Tibial nerve (tissue), 4 donors: ENCODE measurements at regions not wholly inside any gene's neighbourhood (a gene's known extent, or its start where the extent isn't known, plus 50 kb on each side); places are given as distances from the start of the nearest gene placed in this dataset.
"Not testable (repeated sequence)": the region's sequence is repeated elsewhere in the genome, so short reads cannot be mapped to it uniquely, and the experiment has no call there.

ENCODE experiments used
- DNase-seq, 2 donors: peaks; one replicate each; pipeline ENCODE4 v3.0.0-alpha.2; 2019; ENCODE audit warnings: low spot score in 2 of 2
- H3K27ac ChIP-seq, 4 donors: fragments of 200-600 bp; sonication (generic) in 3 of 4; one replicate each; pipeline ENCODE4 v1.5.1; 2017 to 2019; ENCODE audit warnings: mild to moderate bottlenecking in 1 of 4
- H3K27me3 ChIP-seq, 2 donors: fragments of 200-600 bp; sonication (generic) in 1 of 2; one replicate each; pipeline versions ENCODE4 v1.5.1 to v1.6.0; 2017 to 2019
- H3K36me3 ChIP-seq, 3 donors: fragments of 200-600 bp; sonication (generic); one replicate each; pipeline ENCODE4 v1.5.1; 2018 to 2019
- H3K4me1 ChIP-seq, 4 donors: fragments of 200-600 bp; sonication (generic) in 3 of 4; one replicate each; pipeline ENCODE4 v1.5.1; 2017 to 2019
- H3K4me3 ChIP-seq, 4 donors: fragments of 200-600 bp; sonication (generic) in 3 of 4; one replicate each; pipeline ENCODE4 v1.5.1; 2017 to 2019; ENCODE audit warnings: mild to moderate bottlenecking in 1 of 4, moderate library complexity in 1 of 4
- H3K9me3 ChIP-seq, 4 donors: fragments of 200-600 bp; sonication (generic) in 3 of 4; one replicate each; pipeline ENCODE4 v1.5.1; 2017 to 2019
- EP300 ChIP-seq, 2 donors: sonication (generic); formaldehyde crosslinking; IDR thresholded peaks; one replicate each; pipeline ENCODE4 v1.6.1; 2017; ENCODE audit warnings: antibody characterized with exemption in 2 of 2, mild to moderate bottlenecking in 1 of 2
- POLR2A ChIP-seq, 2 donors: fragments of 450-650 bp; IDR thresholded peaks; one replicate each; pipeline ENCODE4 v1.6.1; 2017; ENCODE audit warnings: antibody characterized with exemption in 2 of 2, mild to moderate bottlenecking in 2 of 2, moderate library complexity in 2 of 2
- WGBS, 2 donors: methylation state at CpG; one replicate each; pipeline ENCODE4 v1.1.5; 2018; 5-methylcytosine and 5-hydroxymethylcytosine counted together
- TF ChIP-seq, protein P1 (sequence below), 5 experiments: fragments of 200-600 bp in 3 of 5; fragments of 450-650 bp in 2 of 5; sonication (generic) in 3 of 5; IDR thresholded peaks; one replicate each; pipeline ENCODE4 v1.5.1; 2016 to 2019; ENCODE audit warnings: antibody characterized with exemption in 5 of 5, mild to moderate bottlenecking in 3 of 5, moderate library complexity in 2 of 5

DNA sequence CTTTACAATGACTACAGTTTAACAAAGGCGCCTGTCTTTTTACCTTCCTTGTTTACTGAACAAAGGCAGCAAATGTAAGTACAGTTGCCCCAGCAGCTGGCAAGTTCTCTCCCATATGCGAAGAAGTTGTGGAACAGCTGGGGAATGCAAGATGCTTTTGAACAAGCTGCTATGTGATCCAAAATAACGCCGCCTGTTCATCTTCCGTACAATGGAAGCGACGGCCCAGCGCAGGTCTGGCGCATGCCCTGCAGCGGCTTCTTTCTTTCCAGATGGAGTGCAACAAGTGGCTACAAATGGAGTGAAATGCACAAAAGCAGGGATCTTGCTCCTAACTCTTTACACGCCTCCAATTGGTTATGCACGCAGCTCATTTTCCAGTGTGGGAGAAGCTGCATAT is 97.0 kb upstream of the SVIL start:
- Histone ChIP-seq H3K9me3 (no peaks in the 10 kb centered on the region), H3K4me3 (no peak overlapping the region), H3K36me3 (no peaks in the 10 kb centered on the region), H3K4me1 (peaks cover 0 to 35% (median 6%) of the 10 kb centered on the region in 4 donors), H3K27me3 (no peaks in the 10 kb centered on the region), H3K27ac (no peak overlapping the region)
- no peak for TF ChIP-seq EP300 (IDR thresholded peaks at IDR 0.05)
- no peak for TF ChIP-seq POLR2A (IDR thresholded peaks at IDR 0.05)
- TF ChIP-seq, protein P1, sequence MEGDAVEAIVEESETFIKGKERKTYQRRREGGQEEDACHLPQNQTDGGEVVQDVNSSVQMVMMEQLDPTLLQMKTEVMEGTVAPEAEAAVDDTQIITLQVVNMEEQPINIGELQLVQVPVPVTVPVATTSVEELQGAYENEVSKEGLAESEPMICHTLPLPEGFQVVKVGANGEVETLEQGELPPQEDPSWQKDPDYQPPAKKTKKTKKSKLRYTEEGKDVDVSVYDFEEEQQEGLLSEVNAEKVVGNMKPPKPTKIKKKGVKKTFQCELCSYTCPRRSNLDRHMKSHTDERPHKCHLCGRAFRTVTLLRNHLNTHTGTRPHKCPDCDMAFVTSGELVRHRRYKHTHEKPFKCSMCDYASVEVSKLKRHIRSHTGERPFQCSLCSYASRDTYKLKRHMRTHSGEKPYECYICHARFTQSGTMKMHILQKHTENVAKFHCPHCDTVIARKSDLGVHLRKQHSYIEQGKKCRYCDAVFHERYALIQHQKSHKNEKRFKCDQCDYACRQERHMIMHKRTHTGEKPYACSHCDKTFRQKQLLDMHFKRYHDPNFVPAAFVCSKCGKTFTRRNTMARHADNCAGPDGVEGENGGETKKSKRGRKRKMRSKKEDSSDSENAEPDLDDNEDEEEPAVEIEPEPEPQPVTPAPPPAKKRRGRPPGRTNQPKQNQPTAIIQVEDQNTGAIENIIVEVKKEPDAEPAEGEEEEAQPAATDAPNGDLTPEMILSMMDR (IDR thresholded peaks at IDR 0.05) = no peak
- no peak for DNase-seq
- 60 to 72% methylated on average over 12 of the region's 12 CpGs for WGBS, 2 donors

DNA sequence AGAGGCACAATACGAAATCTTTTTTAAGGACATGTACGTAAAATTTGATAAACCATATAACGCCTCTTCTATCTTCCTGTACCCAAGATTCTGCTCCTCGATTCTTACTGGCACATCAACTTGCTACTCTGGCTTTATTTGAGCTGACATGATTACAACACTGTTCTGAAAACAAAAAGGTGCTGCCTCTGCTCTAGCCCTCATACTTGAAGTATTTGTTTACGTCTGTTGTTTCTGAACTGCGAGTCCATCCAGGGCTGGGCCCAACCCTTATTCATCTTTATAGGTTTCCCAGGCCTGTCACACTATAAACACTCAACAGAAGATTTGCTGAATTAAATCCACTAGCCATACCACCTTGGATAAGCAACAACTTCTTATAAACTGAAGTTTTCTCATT is 96.2 kb upstream of the SVIL start:
- Histone ChIP-seq H3K36me3 (no peaks in the 10 kb centered on the region), H3K27ac (no peak overlapping the region), H3K4me1 (peaks cover 0 to 28% (median 4%) of the 10 kb centered on the region in 4 donors), H3K4me3 (no peak overlapping the region), H3K9me3 (no peaks in the 10 kb centered on the region), H3K27me3 (no peaks in the 10 kb centered on the region)
- TF ChIP-seq, protein P1 (IDR thresholded peaks at IDR 0.05) = no peak
- TF ChIP-seq EP300 (IDR thresholded peaks at IDR 0.05) (no peak), POLR2A (IDR thresholded peaks at IDR 0.05) (no peak)
- 86 to 93% methylated on average over 6 of the region's 6 CpGs for WGBS, 2 donors
- no peak for DNase-seq

DNA sequence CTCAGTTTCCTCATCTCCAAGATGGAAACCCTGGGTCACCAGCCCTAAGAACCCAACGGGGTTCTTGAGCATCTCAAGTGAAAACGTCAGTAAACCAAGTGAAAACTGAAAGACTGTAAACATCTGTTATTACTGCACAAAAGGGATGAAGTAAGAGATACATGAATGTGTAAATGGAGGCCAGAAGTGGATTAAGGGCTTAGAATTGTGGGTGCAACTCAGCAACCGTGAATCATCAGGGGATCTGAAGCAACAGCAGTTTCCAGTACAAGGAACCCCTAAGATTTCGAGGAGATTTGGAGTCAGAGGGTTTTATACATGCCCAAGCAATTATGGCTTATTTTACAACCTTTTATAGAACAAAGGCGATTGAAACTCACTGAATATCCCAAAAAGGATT is 95.7 kb upstream of the SVIL start:
- 78 to 85% methylated on average over 5 of the region's 5 CpGs for WGBS, 2 donors
- Histone ChIP-seq H3K27ac (no peak overlapping the region), H3K4me1 (peaks cover 0 to 26% (median 4%) of the 10 kb centered on the region in 4 donors), H3K4me3 (no peak overlapping the region), H3K36me3 (no peaks in the 10 kb centered on the region), H3K9me3 (no peaks in the 10 kb centered on the region), H3K27me3 (no peaks in the 10 kb centered on the region)
- DNase-seq = no peak
- TF ChIP-seq, protein P1 (IDR thresholded peaks at IDR 0.05) = no peak

DNA sequence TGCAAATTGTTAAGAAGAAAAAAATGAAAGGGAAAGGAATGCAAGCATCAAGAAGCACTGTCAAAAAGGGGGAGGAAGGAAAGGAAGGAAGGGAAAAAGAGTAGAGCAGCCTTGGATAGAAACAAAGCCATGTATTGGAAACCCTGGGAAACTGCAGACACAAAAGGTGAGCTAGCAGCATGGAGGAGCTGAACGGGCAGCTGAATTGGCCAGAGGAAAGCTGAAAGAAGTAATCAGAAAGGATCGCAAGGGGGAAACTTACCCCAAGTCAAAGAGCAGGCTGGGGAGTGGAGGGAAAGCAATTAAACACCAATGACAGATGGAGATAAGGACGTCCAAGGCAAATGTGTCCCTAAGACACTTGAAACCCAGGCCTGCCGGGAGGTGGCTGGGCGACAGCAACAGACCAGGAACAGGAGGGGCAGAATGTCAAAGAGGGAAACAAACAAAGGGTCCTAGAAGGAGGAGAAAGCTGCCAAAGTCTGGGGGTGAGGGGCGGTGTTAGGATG is 93.8 kb upstream of the SVIL start:
- Histone ChIP-seq H3K36me3 (no peaks in the 10 kb centered on the region), H3K27me3 (no peaks in the 10 kb centered on the region), H3K27ac (no peak overlapping the region), H3K4me3 (no peak overlapping the region), H3K9me3 (no peaks in the 10 kb centered on the region), H3K4me1 (peaks cover 0 to 16% (median 0%) of the 10 kb centered on the region in 4 donors)
- TF ChIP-seq POLR2A (IDR thresholded peaks at IDR 0.05) = no peak
- TF ChIP-seq, protein P1 (IDR thresholded peaks at IDR 0.05) = no peak
- no peak for TF ChIP-seq EP300 (IDR thresholded peaks at IDR 0.05)
- no peak for DNase-seq
- WGBS, 2 donors = 62 to 64% methylated on average over 6 of the region's 6 CpGs

DNA sequence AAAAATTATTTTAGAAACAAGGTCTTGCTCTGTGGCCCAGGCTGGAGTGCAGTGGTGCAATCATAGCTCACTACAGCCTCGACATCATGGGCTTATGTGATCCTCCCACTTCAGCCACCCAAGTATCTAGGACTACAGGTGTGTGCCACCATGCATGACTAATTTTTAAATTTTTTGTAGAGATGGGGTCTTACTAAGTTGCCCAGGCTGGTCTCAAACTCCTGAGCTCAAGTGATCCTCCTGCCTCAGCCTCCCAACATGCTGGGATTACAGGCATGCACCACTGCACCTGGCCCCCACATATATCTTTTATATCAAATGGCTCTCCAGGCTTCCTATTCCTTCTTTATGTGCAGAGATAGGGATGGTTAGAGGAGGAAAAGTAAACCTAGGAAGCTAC is 91.2 kb upstream of the SVIL start:
- WGBS, 2 donors = 91 to 100% methylated on average over 1 of the region's 1 CpG
- not testable (repeated sequence) for H3K27me3 ChIP-seq, H3K9me3 ChIP-seq, H3K4me3 ChIP-seq, H3K27ac ChIP-seq, H3K36me3 ChIP-seq, DNase-seq
- peaks cover 0 to 29% (median 0%) of the 10 kb centered on the region in 4 donors for H3K4me1 ChIP-seq
